ENCODE measurements at regions not wholly inside any gene's neighbourhood (a gene's known extent, or its start where the extent isn't known, plus 50 kb on each side); places are given as distances from the start of the nearest gene placed in this dataset.

GRCh38 chr10:78702186-78702585 is 366.6 kb upstream of the ZMIZ1 start:
- Histone ChIP-seq H3K4me1 (ENCODE audit: low read depth) (peaks cover 5% of the 10 kb centered on the region), H3K27me3 (no peaks in the 10 kb centered on the region), H3K36me3 (no peaks in the 10 kb centered on the region), H3K9me3 (ENCODE audit: low read depth) (no peaks in the 10 kb centered on the region), H3K27ac (no peak overlapping the region), H3K4me3 (no peak overlapping the region)
- TF ChIP-seq CTCF (IDR thresholded peaks at IDR 0.05; ENCODE audit: low read depth, low read length), result no peak
- DNase-seq (ENCODE audit: low read depth in 1 of 2, low spot score in 1 of 2), result no peak

DNA sequence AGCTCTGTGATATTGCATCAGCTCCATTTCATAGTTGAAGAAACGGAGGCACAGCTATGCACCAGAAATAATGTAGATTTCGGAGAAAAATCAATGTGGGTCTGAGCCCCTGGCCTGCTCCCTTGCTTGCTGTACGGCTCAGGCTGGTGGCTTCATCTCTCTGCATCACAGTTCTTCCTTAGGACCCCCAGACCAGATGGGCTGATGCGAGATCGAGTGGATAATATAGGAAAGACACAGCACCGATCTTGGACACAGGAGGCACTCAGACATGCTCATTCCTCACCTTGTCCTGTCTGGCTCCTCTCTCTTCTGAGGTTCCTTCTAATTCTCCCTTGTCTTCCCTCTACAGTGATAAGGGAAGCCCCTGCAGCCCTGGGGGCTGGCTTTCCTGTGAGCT is 365.9 kb upstream of the ZMIZ1 start:
- H3K9me3 ChIP-seq (ENCODE audit: low read depth), result no peaks in the 10 kb centered on the region
- no peak overlapping the region for H3K27ac ChIP-seq
- DNase-seq (ENCODE audit: low read depth in 1 of 2, low spot score in 1 of 2), result no peak
- H3K4me3 ChIP-seq, result no peak overlapping the region
- H3K4me1 ChIP-seq (ENCODE audit: low read depth), result peaks cover 5% of the 10 kb centered on the region
- no peaks in the 10 kb centered on the region for H3K27me3 ChIP-seq
- H3K36me3 ChIP-seq, result no peaks in the 10 kb centered on the region
- no peak for TF ChIP-seq CTCF (IDR thresholded peaks at IDR 0.05; ENCODE audit: low read depth, low read length)

GRCh38 chr10:78703593-78703992 is 365.2 kb upstream of the ZMIZ1 start:
- Histone ChIP-seq H3K4me1 (ENCODE audit: low read depth) (peaks cover 5% of the 10 kb centered on the region), H3K27me3 (no peaks in the 10 kb centered on the region), H3K4me3 (no peak overlapping the region), H3K27ac (no peak overlapping the region), H3K36me3 (no peaks in the 10 kb centered on the region), H3K9me3 (ENCODE audit: low read depth) (no peaks in the 10 kb centered on the region)
- peak in 1 of 2 donors; percentile 6 for DNase-seq (ENCODE audit: low read depth in 1 of 2, low spot score in 1 of 2)
- TF ChIP-seq CTCF (IDR thresholded peaks at IDR 0.05; ENCODE audit: low read depth, low read length), result no peak

DNA sequence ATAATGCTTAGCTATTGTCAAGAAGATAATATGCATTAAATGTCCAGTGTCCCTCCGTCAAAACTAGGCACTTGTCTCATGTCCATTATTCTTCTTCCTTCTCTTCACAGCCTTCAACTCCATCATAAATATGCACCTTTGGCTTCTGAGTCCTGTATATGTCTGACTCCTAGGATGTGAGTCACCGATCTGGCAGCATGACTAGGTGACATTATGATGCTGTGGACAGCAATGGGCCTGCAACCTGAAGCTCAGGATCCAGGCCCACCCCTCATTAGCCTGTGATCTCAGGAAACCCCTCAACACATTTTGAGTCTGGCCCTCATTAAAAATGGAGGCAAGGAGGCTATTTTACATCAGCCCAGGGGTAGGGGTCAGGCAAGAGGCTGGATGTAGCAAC is 362.5 kb upstream of the ZMIZ1 start:
- TF ChIP-seq CTCF (IDR thresholded peaks at IDR 0.05; ENCODE audit: low read depth, low read length), result no peak
- DNase-seq (ENCODE audit: low read depth in 1 of 2, low spot score in 1 of 2), result no peak
- H3K4me1 ChIP-seq (ENCODE audit: low read depth), result no peaks in the 10 kb centered on the region

DNA sequence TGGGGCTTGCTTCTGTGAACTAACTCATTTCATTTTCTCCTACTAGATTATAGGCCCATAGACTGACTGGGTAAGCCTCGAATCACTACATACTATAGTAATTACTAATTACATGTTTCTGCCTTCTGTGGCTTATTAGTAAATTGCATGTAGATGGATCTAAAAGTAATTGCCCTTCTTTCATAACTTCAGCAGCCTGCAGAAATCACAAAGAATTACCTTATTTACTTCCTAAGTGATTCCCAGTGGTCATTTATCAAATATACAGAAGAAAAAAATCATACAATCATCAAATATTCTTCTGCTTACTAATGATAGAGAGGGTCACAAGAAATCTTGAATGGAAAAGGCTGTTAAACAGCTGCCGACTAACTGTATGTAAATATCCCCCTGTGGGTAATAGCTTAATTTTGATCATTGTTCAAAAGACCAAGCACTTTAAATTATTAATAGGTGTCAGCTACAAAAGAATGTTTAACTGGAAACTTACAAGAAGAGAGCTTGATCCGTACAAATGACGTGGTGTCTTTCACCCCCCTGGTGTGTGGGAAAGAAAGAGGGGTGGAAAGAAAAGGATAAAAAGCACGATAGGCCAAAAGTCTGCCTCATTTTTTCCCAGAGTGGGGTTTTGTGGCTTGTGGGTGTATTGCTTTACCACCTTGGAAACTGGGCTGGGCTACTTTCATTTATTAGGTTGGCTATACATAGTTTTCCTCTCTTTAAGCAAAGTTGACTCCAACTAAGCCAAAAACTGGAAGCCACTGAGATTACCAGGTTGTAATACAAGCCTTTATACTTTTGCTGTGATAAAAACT is 361.8 kb upstream of the ZMIZ1 start:
- Histone ChIP-seq H3K4me1 (ENCODE audit: low read depth) (no peaks in the 10 kb centered on the region), H3K27me3 (no peaks in the 10 kb centered on the region), H3K36me3 (no peaks in the 10 kb centered on the region), H3K9me3 (ENCODE audit: low read depth) (no peaks in the 10 kb centered on the region), H3K4me3 (no peak overlapping the region), H3K27ac (no peak overlapping the region)
- no peak for DNase-seq (ENCODE audit: low read depth in 1 of 2, low spot score in 1 of 2)
- no peak for TF ChIP-seq CTCF (IDR thresholded peaks at IDR 0.05; ENCODE audit: low read depth, low read length)

More for the DNA sequence above, 362.5 kb upstream of the ZMIZ1 start:
- Histone ChIP-seq H3K36me3 (no peaks in the 10 kb centered on the region), H3K4me3 (no peak overlapping the region), H3K27ac (no peak overlapping the region), H3K9me3 (ENCODE audit: low read depth) (no peaks in the 10 kb centered on the region), H3K27me3 (no peaks in the 10 kb centered on the region)

All from cardiac muscle cell (in vitro differentiated cells and primary cell).